ENCODE measurements at regions not wholly inside any gene's neighbourhood (a gene's known extent, or its start where the extent isn't known, plus 50 kb on each side); places are given as distances from the start of the nearest gene placed in this dataset.

GRCh38 chr1:114292194-114292593 lies 138.5 kb upstream of the SYT6 start:
- no peak overlapping the region for H2BK15ac ChIP-seq (ENCODE audit: low read depth, low read length)
- H3K4ac ChIP-seq (ENCODE audit: low read depth, low read length), result no peak overlapping the region
- H3K4me1 ChIP-seq (ENCODE audit: control insufficient read depth, insufficient read depth, low read length), result no peaks in the 10 kb centered on the region
- H3K27me3 ChIP-seq (ENCODE audit: control insufficient read depth, insufficient read depth, low read length), result peaks cover 21% of the 10 kb centered on the region
- no TSS peak for BruUV-seq (replicated peaks)
- no peak overlapping the region for H2AK5ac ChIP-seq (ENCODE audit: low read depth, low read length)
- in situ Hi-C loops (cut with MboI; ENCODE audit: low sequenced_read_pairs) (loop anchor here (25.0 kb wide), 1 partner anchor 430 kb away; the partner anchor contains the start of gene PTPN22), intact Hi-C loops (cut with micrococcal nuclease) (no loop called here), dilution Hi-C loops (cut with HindIII; ENCODE audit: low sequenced_read_pairs, unreplicated experiment) (no loop called here)
- H3K18ac ChIP-seq (ENCODE audit: low read depth, low read length), result no peak overlapping the region
- H4K20me1 ChIP-seq (ENCODE audit: insufficient read depth, low read length), result no peaks in the 10 kb centered on the region
- no peak overlapping the region for H4K91ac ChIP-seq (ENCODE audit: insufficient read depth, low read depth, low read length)
- H4K8ac ChIP-seq (ENCODE audit: low read depth in 2 of 2, low read length in 2 of 2), result no peak overlapping the region
- no peak overlapping the region for H3K56ac ChIP-seq (ENCODE audit: extremely low read depth, insufficient read depth, low read length)
- no peak overlapping the region for H3K23ac ChIP-seq (ENCODE audit: low read depth, low read length)
- H2AK9ac ChIP-seq (replicated peaks; ENCODE audit: low read depth, low read length, poor library complexity), result no peak overlapping the region
- no peak overlapping the region for H2BK5ac ChIP-seq (ENCODE audit: low read depth, low read length, poor library complexity, severe bottlenecking)
- no peak for ATAC-seq (ENCODE audit: low read depth)
- POLR2A ChIA-PET (ENCODE audit: unreplicated experiment), result no interaction called here
- H3K27ac ChIP-seq (ENCODE audit: insufficient read depth, low read length), result no peak overlapping the region
- CTCF ChIA-PET, result interaction anchor here (1.8 kb wide), 1 partner anchor 9 kb away, joined by 7 read pairs; no protein-coding TSS in a partner anchor
- H3K36me3 ChIP-seq (ENCODE audit: control insufficient read depth, insufficient read depth, low read length), result no peaks in the 10 kb centered on the region
- H3K14ac ChIP-seq (replicated peaks; ENCODE audit: low read depth, low read length), result no peak overlapping the region
- H3K4me2 ChIP-seq (ENCODE audit: low read depth, low read length), result no peak overlapping the region
- no peak overlapping the region for H2AFZ ChIP-seq (replicated peaks; ENCODE audit: low read length, poor library complexity)
- H3K9ac ChIP-seq (ENCODE audit: low read depth, low read length), result no peak overlapping the region
- H3K4me3 ChIP-seq (ENCODE audit: insufficient read depth, low read depth, low read length), result no peak overlapping the region
- no peak for DNase-seq
- H4K5ac ChIP-seq (ENCODE audit: low read depth, low read length), result no peak overlapping the region
- H3K9me3 ChIP-seq (ENCODE audit: control insufficient read depth, insufficient read depth, low read length), result no peaks in the 10 kb centered on the region
- H3K79me1 ChIP-seq (ENCODE audit: low read depth in 1 of 2, low read length in 2 of 2), result no peaks in the 10 kb centered on the region
- TF ChIP-seq FOS (IDR thresholded peaks at IDR 0.05; ENCODE audit: low read depth, low read length) (no peak), SMC3 (IDR thresholded peaks at IDR 0.05; ENCODE audit: low read depth, low read length) (no peak), CTCF (conservative IDR thresholded peaks at IDR 0.05; ENCODE audit: low read depth, low read length) (no peak), USF2 (IDR thresholded peaks at IDR 0.05; ENCODE audit: low read depth, low read length) (no peak), MAZ (IDR thresholded peaks at IDR 0.05; ENCODE audit: borderline replicate concordance, low read depth, low read length) (no peak), BHLHE40 (IDR thresholded peaks at IDR 0.05; ENCODE audit: low read depth, low read length) (no peak), CEBPB (IDR thresholded peaks at IDR 0.05; ENCODE audit: low read depth, low read length) (no peak), POLR2A (IDR thresholded peaks at IDR 0.05; ENCODE audit: low read depth, low read length) (no peak), RFX5 (IDR thresholded peaks at IDR 0.05; ENCODE audit: low read depth, low read length) (no peak), CHD1 (IDR thresholded peaks at IDR 0.05; ENCODE audit: low read depth, low read length) (no peak), NFE2L2 (IDR thresholded peaks at IDR 0.05; ENCODE audit: low read depth, low read length) (no peak), MAFK (IDR thresholded peaks at IDR 0.05; ENCODE audit: low read depth, low read length) (no peak), MXI1 (IDR thresholded peaks at IDR 0.05; ENCODE audit: borderline replicate concordance, low read depth, low read length) (no peak), RAD21 (IDR thresholded peaks at IDR 0.05; ENCODE audit: low read length) (no peak), RCOR1 (IDR thresholded peaks at IDR 0.05; ENCODE audit: insufficient replicate concordance, low read length) (no peak)
- TF ChIP-seq, protein P1, sequence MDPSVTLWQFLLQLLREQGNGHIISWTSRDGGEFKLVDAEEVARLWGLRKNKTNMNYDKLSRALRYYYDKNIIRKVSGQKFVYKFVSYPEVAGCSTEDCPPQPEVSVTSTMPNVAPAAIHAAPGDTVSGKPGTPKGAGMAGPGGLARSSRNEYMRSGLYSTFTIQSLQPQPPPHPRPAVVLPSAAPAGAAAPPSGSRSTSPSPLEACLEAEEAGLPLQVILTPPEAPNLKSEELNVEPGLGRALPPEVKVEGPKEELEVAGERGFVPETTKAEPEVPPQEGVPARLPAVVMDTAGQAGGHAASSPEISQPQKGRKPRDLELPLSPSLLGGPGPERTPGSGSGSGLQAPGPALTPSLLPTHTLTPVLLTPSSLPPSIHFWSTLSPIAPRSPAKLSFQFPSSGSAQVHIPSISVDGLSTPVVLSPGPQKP (IDR thresholded peaks at IDR 0.05; ENCODE audit: borderline replicate concordance, low read depth, low read length), result no peak
- H2BK20ac ChIP-seq (ENCODE audit: low read depth, low read length), result no peak overlapping the region
- H3K9me1 ChIP-seq (ENCODE audit: insufficient read depth, low read length), result no peaks in the 10 kb centered on the region
- no peak overlapping the region for H2BK120ac ChIP-seq (ENCODE audit: low read depth, low read length)
- WGBS, 2 experiments (ENCODE audit: extremely low coverage in 2 of 2, insufficient read length in 1 of 2), result no CpG with 5 or more reads among the region's 5 CpGs

All from IMR-90 (cell line).